SK-N-SH (cell line): ENCODE measurements at regions not wholly inside any gene's neighbourhood (a gene's known extent, or its start where the extent isn't known, plus 50 kb on each side); places are given as distances from the start of the nearest gene placed in this dataset.
A peak's percentile ranks its signal among the peaks of the same experiment; 100 is the strongest.

Source experiments
- CTCF ChIA-PET: fragments of 300-600, 350-600 bp; formaldehyde crosslinking; extraction: SDS; loops from one replicate; lab custom pipeline; 2021; lab: Yijun Ruan, JAX
- POLR2A ChIA-PET: fragments of 350-600 bp; sonication (Branson Sonifier 250); formaldehyde crosslinking; extraction: SDS; loops from one replicate; lab custom pipeline; 2020; ENCODE audit warnings: antibody characterized with exemption, inconsistent platforms; lab: Yijun Ruan, JAX
- DNase-seq: peaks from one replicate; pipeline ENCODE4 v3.0.0; 2012
- H2AFZ ChIP-seq: fragments of 200-600 bp; sonication (generic); 2 replicates; pipeline ENCODE4 v1.8.1; 2016; ENCODE audit warnings: antibody characterized with exemption, mild to moderate bottlenecking, low read depth
- H3F3A ChIP-seq: fragments of 200-600 bp; sonication (generic); replicated peaks from 2 replicates; pipeline ENCODE3; 2016; ENCODE audit warnings: antibody characterized with exemption, mild to moderate bottlenecking; ENCODE audit not compliant: insufficient read depth
- H3K27ac ChIP-seq, 2 experiments: fragments of 200-500 bp in 1 of 2; fragments of 200-600 bp in 1 of 2; sonication (Bioruptor generic) in 1 of 2; sonication (generic), shearing (Covaris generic) in 1 of 2; 2 replicates each; pipeline versions ENCODE4 v1.5.1 to v1.6.1; 2014 to 2016; ENCODE audit warnings: low read depth in 2 of 2, inconsistent platforms in 1 of 2, low read length in 1 of 2, mild to moderate bottlenecking in 1 of 2, mixed read lengths in 1 of 2
- H3K27me3 ChIP-seq: fragments of 200-600 bp; sonication (generic), shearing (Covaris generic); 2 replicates; pipeline ENCODE4 v1.6.1; 2016; ENCODE audit warnings: mixed run types; ENCODE audit not compliant: insufficient read depth
- H3K36me3 ChIP-seq, 2 experiments: fragments of 200-500 bp in 1 of 2; fragments of 200-600 bp in 1 of 2; sonication (Bioruptor generic) in 1 of 2; sonication (generic) in 1 of 2; replicated peaks in 1 of 2; 2 replicates each; pipeline versions ENCODE3 to v1.5.1; 2014 to 2016; ENCODE audit warnings: low read length in 1 of 2, mild to moderate bottlenecking in 1 of 2; ENCODE audit not compliant: insufficient read depth in 2 of 2, control insufficient read depth in 1 of 2
- H3K4me1 ChIP-seq, 2 experiments: fragments of 200-500 bp in 1 of 2; fragments of 200-600 bp in 1 of 2; sonication (Bioruptor generic) in 1 of 2; sonication (generic), shearing (Covaris generic) in 1 of 2; 2 replicates each; pipeline versions ENCODE4 v1.5.1 to v1.6.1; 2014 to 2016; ENCODE audit warnings: low read depth in 1 of 2, low read length in 1 of 2, mixed run types in 1 of 2; ENCODE audit not compliant: insufficient read depth in 2 of 2, control insufficient read depth in 1 of 2
- H3K4me2 ChIP-seq: fragments of 200-600 bp; sonication (generic), shearing (Covaris generic); 2 replicates; pipeline ENCODE4 v1.6.1; 2017; ENCODE audit warnings: mixed run types
- H3K4me3 ChIP-seq, 2 experiments: fragments of 200-500 bp in 1 of 2; fragments of 200-600 bp in 1 of 2; sonication (Bioruptor generic) in 1 of 2; sonication (generic), shearing (Covaris generic) in 1 of 2; 2 replicates each; pipeline versions ENCODE4 v1.5.1 to v1.8.1; 2014 to 2016; ENCODE audit warnings: low read depth in 2 of 2, inconsistent platforms in 1 of 2, low read length in 1 of 2, mild to moderate bottlenecking in 1 of 2, mixed read lengths in 1 of 2, moderate library complexity in 1 of 2
- H3K79me2 ChIP-seq: fragments of 200-600 bp; sonication (generic); 2 replicates; pipeline ENCODE4 v1.8.1; 2017; ENCODE audit warnings: mild to moderate bottlenecking; ENCODE audit not compliant: insufficient read depth
- H3K9ac ChIP-seq: fragments of 200-600 bp; sonication (generic); 2 replicates; pipeline ENCODE4 v1.6.1; 2017; ENCODE audit warnings: mixed run types
- H3K9me2 ChIP-seq: fragments of 200-600 bp; sonication (generic); 2 replicates; pipeline ENCODE4 v1.6.1; 2017; ENCODE audit warnings: mixed run types
- H3K9me3 ChIP-seq: fragments of 200-600 bp; sonication (generic); 2 replicates; pipeline ENCODE4 v1.6.1; 2017; ENCODE audit warnings: mixed run types, mild to moderate bottlenecking, moderate library complexity
- H4K20me1 ChIP-seq: fragments of 200-600 bp; sonication (generic); 2 replicates; pipeline ENCODE4 v1.6.1; 2017; ENCODE audit warnings: mild to moderate bottlenecking, mixed run types; ENCODE audit not compliant: insufficient read depth
- CHD2 ChIP-seq: fragments of 150-350 bp; IDR thresholded peaks from 2 replicates; pipeline ENCODE4 v1.6.1; 2018; ENCODE audit warnings: low read length; ENCODE audit not compliant: partially characterized antibody
- ELF1 ChIP-seq: IDR thresholded peaks from 2 replicates; pipeline ENCODE4 v1.4.0; 2012
- EZH2phosphoT487 ChIP-seq: fragments of 200-600 bp; sonication (generic); IDR thresholded peaks from 2 replicates; pipeline ENCODE4 v1.6.1; 2017; ENCODE audit warnings: low read depth, mixed run types, mild to moderate bottlenecking, antibody characterized with exemption, moderate library complexity, borderline replicate concordance
- FOSL2 ChIP-seq: IDR thresholded peaks from 2 replicates; pipeline ENCODE4 v1.4.0; 2012; ENCODE audit warnings: low read depth, mild to moderate bottlenecking, moderate library complexity, borderline replicate concordance
- FOXJ3 ChIP-seq: sonication (generic); formaldehyde crosslinking; IDR thresholded peaks from 2 replicates; pipeline ENCODE4 v1.5.1; 2020; ENCODE audit warnings: mild to moderate bottlenecking, missing genetic modification reagents
- FOXM1 ChIP-seq: IDR thresholded peaks from 2 replicates; pipeline ENCODE4 v1.4.0; 2012; ENCODE audit warnings: low read depth, mild to moderate bottlenecking
- GABPA ChIP-seq: IDR thresholded peaks from 2 replicates; pipeline ENCODE4 v1.4.0; 2012; ENCODE audit warnings: low read depth, mild to moderate bottlenecking
- GATA2 ChIP-seq: sonication (generic); formaldehyde crosslinking; IDR thresholded peaks from 2 replicates; pipeline ENCODE4 v1.5.0; 2020; ENCODE audit warnings: mild to moderate bottlenecking, missing genetic modification reagents
- IRF3 ChIP-seq: fragments of 150-350 bp; IDR thresholded peaks from 2 replicates; pipeline ENCODE4 v1.6.1; 2016; ENCODE audit warnings: mild to moderate bottlenecking, low read depth, low read length
- JUND ChIP-seq: IDR thresholded peaks from 2 replicates; pipeline ENCODE4 v1.4.0; 2012
- MAX ChIP-seq: IDR thresholded peaks from 2 replicates; pipeline ENCODE4 v1.4.0; 2012; ENCODE audit warnings: low read depth
- MEF2A ChIP-seq: IDR thresholded peaks from 2 replicates; pipeline ENCODE4 v1.4.0; 2012; ENCODE audit warnings: low read depth, borderline replicate concordance
- MXI1 ChIP-seq: IDR thresholded peaks from 2 replicates; pipeline ENCODE4 v1.6.1; 2012; ENCODE audit warnings: mild to moderate bottlenecking, low read depth, low read length, improper control_type of control experiment
- NFIC ChIP-seq: IDR thresholded peaks from 2 replicates; pipeline ENCODE4 v1.4.0; 2012; ENCODE audit warnings: borderline replicate concordance
- NRF1 ChIP-seq: IDR thresholded peaks from 2 replicates; pipeline ENCODE4 v1.6.1; 2012; ENCODE audit warnings: low read depth, mild to moderate bottlenecking, low read length
- POLR2AphosphoS5 ChIP-seq: IDR thresholded peaks from 2 replicates; pipeline ENCODE4 v1.6.1; 2012; ENCODE audit warnings: low read depth, low read length
- RAD21 ChIP-seq: IDR thresholded peaks from 2 replicates; pipeline ENCODE4 v1.6.1; 2012; ENCODE audit warnings: mild to moderate bottlenecking, low read length
- RCOR1 ChIP-seq: fragments of 150-350 bp; IDR thresholded peaks from 2 replicates; pipeline ENCODE4 v1.6.1; 2017; ENCODE audit warnings: antibody characterized with exemption, low read length
- RFX5 ChIP-seq: IDR thresholded peaks from 2 replicates; pipeline ENCODE4 v1.6.1; 2012; ENCODE audit warnings: mild to moderate bottlenecking, improper control_type of control experiment, low read length
- RXRA ChIP-seq: IDR thresholded peaks from 2 replicates; pipeline ENCODE4 v1.4.0; 2012; ENCODE audit warnings: low read depth, mild to moderate bottlenecking, borderline replicate concordance
- SIN3A ChIP-seq: IDR thresholded peaks from 2 replicates; pipeline ENCODE4 v1.6.1; 2012; ENCODE audit warnings: low read depth, mild to moderate bottlenecking, low read length, moderate library complexity, borderline replicate concordance
- TAF1 ChIP-seq: IDR thresholded peaks from 2 replicates; pipeline ENCODE4 v1.6.1; 2012; ENCODE audit warnings: low read depth, mild to moderate bottlenecking, low read length, moderate library complexity, borderline replicate concordance
- TCF12 ChIP-seq: IDR thresholded peaks from 2 replicates; pipeline ENCODE4 v1.4.0; 2012
- USF1 ChIP-seq: IDR thresholded peaks from 2 replicates; pipeline ENCODE4 v1.4.0; 2012; ENCODE audit warnings: low read depth, borderline replicate concordance
- WGBS: methylation state at CpG from one replicate; pipeline ENCODE4 v1.1.6; 2017; ENCODE audit warnings: low lambda C conversion rate; 5-methylcytosine and 5-hydroxymethylcytosine counted together
- TF ChIP-seq, protein P1 (sequence below): fragments of 150-350 bp; IDR thresholded peaks from 2 replicates; pipeline ENCODE4 v1.6.1; 2017; ENCODE audit warnings: antibody characterized with exemption, low read length, low read depth, borderline replicate concordance
- TF ChIP-seq, protein P2 (sequence below): fragments of 200-600 bp; sonication (generic); IDR thresholded peaks from 2 replicates; pipeline ENCODE4 v1.6.1; 2017; ENCODE audit warnings: antibody characterized with exemption, mild to moderate bottlenecking, moderate library complexity
- TF ChIP-seq, protein P3 (sequence below): IDR thresholded peaks from 2 replicates; pipeline ENCODE4; 2012
- TF ChIP-seq, protein P4 (sequence below): IDR thresholded peaks from 2 replicates; pipeline ENCODE4 v1.4.0; 2012; ENCODE audit warnings: low read depth, borderline replicate concordance

DNA sequence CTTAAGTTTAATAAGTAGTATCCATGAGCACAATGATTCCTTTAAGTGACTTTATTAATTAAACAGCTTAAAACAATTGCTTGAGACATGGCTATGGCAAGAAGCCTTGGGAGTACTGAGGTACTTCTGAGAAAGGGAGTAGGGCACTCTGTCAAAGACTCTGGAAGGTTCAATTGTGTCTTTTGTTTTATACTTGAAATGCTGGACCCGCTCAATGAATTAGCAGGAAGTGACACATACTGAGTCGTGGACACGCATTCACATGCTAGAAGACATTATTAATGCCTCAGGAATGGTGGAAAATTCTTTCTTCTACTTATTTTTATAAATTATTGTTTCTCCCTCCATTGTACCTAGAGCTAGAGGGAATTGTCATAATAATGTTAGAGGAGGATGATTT, 347.3 kb upstream of the ZNF608 start:
- no peak for DNase-seq
- WGBS, result 15% methylated on average over 3 of the region's 3 CpGs
- POLR2A ChIA-PET, result no interaction called here
- Histone ChIP-seq H3K4me2 (no peak overlapping the region), H2AFZ (peak overlapping the region; percentile 16; the same call in 1 of the 2 replicates), H3K27me3 (no peaks in the 10 kb centered on the region), H3K9ac (0 out of 2 replicates have a peak overlapping the region, but pooled peaks have one; percentile 22), H3K4me1 (no peaks in the 10 kb centered on the region), H3K79me2 (no peaks in the 10 kb centered on the region), H3K9me2 (no peaks in the 10 kb centered on the region), H3F3A (peaks cover 5% of the 10 kb centered on the region), H3K9me3 (peaks cover 6% of the 10 kb centered on the region; the same call in 1 of the 2 replicates), H3K27ac (peak overlapping the region in 1 of 2 experiments; percentile 75; a peak in 2 of 4 replicates), H3K36me3 (no peaks in the 10 kb centered on the region), H3K4me3 (no peak overlapping the region), H4K20me1 (no peaks in the 10 kb centered on the region)
- CTCF ChIA-PET, result no interaction called here
- TF ChIP-seq TCF12 (peak; percentile 70), TAF1 (no peak), RAD21 (no peak), MXI1 (no peak), JUND (peak; percentile 84), RFX5 (no peak), GATA2 (CRISPR knock-in tag) (no peak), IRF3 (no peak), FOXJ3 (CRISPR knock-in tag) (no peak), SIN3A (no peak), RCOR1 (no peak), NFIC (peak; percentile 31; the same call in 1 of the 2 replicates), POLR2AphosphoS5 (no peak; the same call in 1 of the 2 replicates), NRF1 (no peak), FOXM1 (no peak), MAX (peak; percentile 52; the same call in 1 of the 2 replicates), RXRA (peak; percentile 33; the same call in 1 of the 2 replicates), GABPA (no peak), MEF2A (no peak), USF1 (no peak), FOSL2 (peak; percentile 84), EZH2phosphoT487 (no peak), CHD2 (no peak), ELF1 (no peak)
- TF ChIP-seq, protein P1, sequence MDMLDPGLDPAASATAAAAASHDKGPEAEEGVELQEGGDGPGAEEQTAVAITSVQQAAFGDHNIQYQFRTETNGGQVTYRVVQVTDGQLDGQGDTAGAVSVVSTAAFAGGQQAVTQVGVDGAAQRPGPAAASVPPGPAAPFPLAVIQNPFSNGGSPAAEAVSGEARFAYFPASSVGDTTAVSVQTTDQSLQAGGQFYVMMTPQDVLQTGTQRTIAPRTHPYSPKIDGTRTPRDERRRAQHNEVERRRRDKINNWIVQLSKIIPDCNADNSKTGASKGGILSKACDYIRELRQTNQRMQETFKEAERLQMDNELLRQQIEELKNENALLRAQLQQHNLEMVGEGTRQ, result no peak
- TF ChIP-seq, protein P2, sequence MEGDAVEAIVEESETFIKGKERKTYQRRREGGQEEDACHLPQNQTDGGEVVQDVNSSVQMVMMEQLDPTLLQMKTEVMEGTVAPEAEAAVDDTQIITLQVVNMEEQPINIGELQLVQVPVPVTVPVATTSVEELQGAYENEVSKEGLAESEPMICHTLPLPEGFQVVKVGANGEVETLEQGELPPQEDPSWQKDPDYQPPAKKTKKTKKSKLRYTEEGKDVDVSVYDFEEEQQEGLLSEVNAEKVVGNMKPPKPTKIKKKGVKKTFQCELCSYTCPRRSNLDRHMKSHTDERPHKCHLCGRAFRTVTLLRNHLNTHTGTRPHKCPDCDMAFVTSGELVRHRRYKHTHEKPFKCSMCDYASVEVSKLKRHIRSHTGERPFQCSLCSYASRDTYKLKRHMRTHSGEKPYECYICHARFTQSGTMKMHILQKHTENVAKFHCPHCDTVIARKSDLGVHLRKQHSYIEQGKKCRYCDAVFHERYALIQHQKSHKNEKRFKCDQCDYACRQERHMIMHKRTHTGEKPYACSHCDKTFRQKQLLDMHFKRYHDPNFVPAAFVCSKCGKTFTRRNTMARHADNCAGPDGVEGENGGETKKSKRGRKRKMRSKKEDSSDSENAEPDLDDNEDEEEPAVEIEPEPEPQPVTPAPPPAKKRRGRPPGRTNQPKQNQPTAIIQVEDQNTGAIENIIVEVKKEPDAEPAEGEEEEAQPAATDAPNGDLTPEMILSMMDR, result no peak
- TF ChIP-seq, protein P3, sequence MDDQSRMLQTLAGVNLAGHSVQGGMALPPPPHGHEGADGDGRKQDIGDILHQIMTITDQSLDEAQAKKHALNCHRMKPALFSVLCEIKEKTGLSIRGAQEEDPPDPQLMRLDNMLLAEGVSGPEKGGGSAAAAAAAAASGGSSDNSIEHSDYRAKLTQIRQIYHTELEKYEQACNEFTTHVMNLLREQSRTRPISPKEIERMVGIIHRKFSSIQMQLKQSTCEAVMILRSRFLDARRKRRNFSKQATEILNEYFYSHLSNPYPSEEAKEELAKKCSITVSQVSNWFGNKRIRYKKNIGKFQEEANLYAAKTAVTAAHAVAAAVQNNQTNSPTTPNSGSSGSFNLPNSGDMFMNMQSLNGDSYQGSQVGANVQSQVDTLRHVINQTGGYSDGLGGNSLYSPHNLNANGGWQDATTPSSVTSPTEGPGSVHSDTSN, result peak; percentile 49; the same call in 1 of the 2 replicates
- TF ChIP-seq, protein P4, sequence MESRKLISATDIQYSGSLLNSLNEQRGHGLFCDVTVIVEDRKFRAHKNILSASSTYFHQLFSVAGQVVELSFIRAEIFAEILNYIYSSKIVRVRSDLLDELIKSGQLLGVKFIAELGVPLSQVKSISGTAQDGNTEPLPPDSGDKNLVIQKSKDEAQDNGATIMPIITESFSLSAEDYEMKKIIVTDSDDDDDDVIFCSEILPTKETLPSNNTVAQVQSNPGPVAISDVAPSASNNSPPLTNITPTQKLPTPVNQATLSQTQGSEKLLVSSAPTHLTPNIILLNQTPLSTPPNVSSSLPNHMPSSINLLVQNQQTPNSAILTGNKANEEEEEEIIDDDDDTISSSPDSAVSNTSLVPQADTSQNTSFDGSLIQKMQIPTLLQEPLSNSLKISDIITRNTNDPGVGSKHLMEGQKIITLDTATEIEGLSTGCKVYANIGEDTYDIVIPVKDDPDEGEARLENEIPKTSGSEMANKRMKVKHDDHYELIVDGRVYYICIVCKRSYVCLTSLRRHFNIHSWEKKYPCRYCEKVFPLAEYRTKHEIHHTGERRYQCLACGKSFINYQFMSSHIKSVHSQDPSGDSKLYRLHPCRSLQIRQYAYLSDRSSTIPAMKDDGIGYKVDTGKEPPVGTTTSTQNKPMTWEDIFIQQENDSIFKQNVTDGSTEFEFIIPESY, result no peak
